K562 (cell line): ENCODE measurements at regions not wholly inside any gene's neighbourhood (a gene's known extent, or its start where the extent isn't known, plus 50 kb on each side); places are given as distances from the start of the nearest gene placed in this dataset.

ENCODE experiments used
- ATAC-seq: fragments of 200-7000 bp; cut with Tn5 transposase; 3 replicates; pipeline ENCODE4 v1.9.1; 2020; ENCODE audit warnings: moderate library complexity
- BruUV-seq: library from RNA; stranded (reverse); fragments of 400-500 nt; replicated peaks from 2 replicates; lab custom pipeline; 2021; lab: Mats Ljungman, UMichigan
- CTCF ChIA-PET: fragments of 300-600 bp; formaldehyde crosslinking; extraction: SDS; loops from one replicate; lab custom pipeline; 2021; ENCODE audit warnings: low intra/inter-chr PET ratio; lab: Yijun Ruan, JAX
- POLR2A ChIA-PET: fragments of 300-600, 350-650 bp; sonication (Branson Sonifier 250); formaldehyde crosslinking; extraction: SDS; loops from one replicate; lab custom pipeline; 2021; ENCODE audit warnings: antibody characterized with exemption, inconsistent platforms; lab: Yijun Ruan, JAX
- DNase-seq, 4 experiments: peaks; one replicate each; pipeline versions ENCODE4 v3.0.0 to v3.0.0-alpha.2; 2011 to 2018; ENCODE audit warnings: low spot score in 3 of 4, mixed read lengths in 3 of 4; ENCODE audit errors: extremely low read depth in 1 of 4
- FAIRE-seq: peaks from 2 replicates; lab custom pipeline; 2011; peaks lifted over from hg19 to GRCh38; lab: Jason Lieb, UNC
- H2AFZ ChIP-seq: 2 replicates; pipeline ENCODE4 v1.6.0; 2011; ENCODE audit warnings: low read depth, low read length, control low read depth, inconsistent platforms
- H3K27ac ChIP-seq: fragments of 200-600 bp; 3 replicates; pipeline ENCODE4 v1.8.0; 2011; ENCODE audit warnings: low read depth, mild to moderate bottlenecking, control low read depth, inconsistent platforms, low read length, moderate library complexity, mixed read lengths; ENCODE audit errors: extremely low read depth
- H3K27me3 ChIP-seq, 2 experiments: fragments of 300-600 bp in 1 of 2; 2 replicates in 1 of 2; 3 replicates in 1 of 2; pipeline versions ENCODE4 v1.6.0 to v1.8.0; 2011; ENCODE audit warnings: inconsistent platforms in 2 of 2, low read length in 2 of 2, mild to moderate bottlenecking in 1 of 2, mixed read lengths in 1 of 2, moderate library complexity in 1 of 2; ENCODE audit not compliant: control insufficient read depth in 2 of 2, insufficient read depth in 2 of 2
- H3K36me3 ChIP-seq: fragments of 300-600 bp; 3 replicates; pipeline ENCODE4 v1.8.0; 2011; ENCODE audit warnings: mild to moderate bottlenecking, low read length, inconsistent platforms; ENCODE audit not compliant: control insufficient read depth, insufficient read depth
- H3K4me1 ChIP-seq, 2 experiments: fragments of 200-600 bp in 1 of 2; replicated peaks in 1 of 2; 2 replicates in 1 of 2; 3 replicates in 1 of 2; pipeline versions ENCODE4 v1.5.1 to v1.8.0; 2011; ENCODE audit warnings: inconsistent platforms in 2 of 2, low read length in 2 of 2, mild to moderate bottlenecking in 1 of 2, mixed read lengths in 1 of 2, moderate library complexity in 1 of 2; ENCODE audit not compliant: control insufficient read depth in 2 of 2, insufficient read depth in 2 of 2
- H3K4me2 ChIP-seq: 2 replicates; pipeline ENCODE4 v1.6.1; 2011; ENCODE audit warnings: low read length, control low read depth, inconsistent platforms, mixed read lengths; ENCODE audit not compliant: insufficient read depth
- H3K4me3 ChIP-seq: fragments of 200-600 bp; sonication (generic), shearing (Covaris generic); 2 replicates; pipeline ENCODE4 v1.5.1; 2016; ENCODE audit warnings: control low read depth, inconsistent platforms
- H3K79me2 ChIP-seq: fragments of 200-600 bp; 3 replicates; pipeline ENCODE4 v1.8.0; 2011; ENCODE audit warnings: low read length, inconsistent platforms; ENCODE audit not compliant: control insufficient read depth, insufficient read depth
- H3K9ac ChIP-seq, 2 experiments: 2 replicates each; pipeline versions ENCODE4 v1.6.0 to v1.6.1; 2011; ENCODE audit warnings: low read depth in 2 of 2, low read length in 2 of 2, control low read depth in 1 of 2, inconsistent platforms in 1 of 2, mild to moderate bottlenecking in 1 of 2, mixed read lengths in 1 of 2; ENCODE audit not compliant: insufficient read depth in 1 of 2
- H3K9me1 ChIP-seq: one replicate; pipeline ENCODE4 v1.6.0; 2011; ENCODE audit warnings: inconsistent platforms, mild to moderate bottlenecking, low read length, moderate library complexity; ENCODE audit not compliant: control insufficient read depth, insufficient read depth
- H3K9me3 ChIP-seq: replicated peaks from 2 replicates; pipeline ENCODE4 v1.5.1; 2011; ENCODE audit warnings: low read depth, low read length, inconsistent platforms; ENCODE audit not compliant: control insufficient read depth, insufficient read depth
- H4K20me1 ChIP-seq: replicated peaks from 2 replicates; pipeline ENCODE4 v1.6.1; 2011; ENCODE audit warnings: low read length, inconsistent platforms, mixed read lengths; ENCODE audit not compliant: control insufficient read depth, insufficient read depth
- KAT7 ChIP-seq: sonication (generic); formaldehyde crosslinking; IDR thresholded peaks from 2 replicates; pipeline ENCODE4 v1.8.0; 2022; ENCODE audit warnings: missing genetic modification reagents, mild to moderate bottlenecking, borderline replicate concordance
- LCOR ChIP-seq: sonication (generic); formaldehyde crosslinking; IDR thresholded peaks from 2 replicates; pipeline ENCODE4 v1.8.0; 2022; ENCODE audit warnings: mild to moderate bottlenecking, missing genetic modification reagents
- MCM7 ChIP-seq, 2 experiments: fragments of 450-650 bp; IDR thresholded peaks; 2 replicates each; pipeline ENCODE4 v1.6.1; 2016 to 2018
- PATZ1 ChIP-seq: fragments of 250-450 bp; sonication (Bioruptor Pico); IDR thresholded peaks from 2 replicates; pipeline ENCODE4 v1.5.0; 2020; ENCODE audit warnings: mild to moderate bottlenecking, borderline replicate concordance
- RBM14 ChIP-seq: fragments of 200-400 bp; formaldehyde crosslinking; IDR thresholded peaks from 2 replicates; pipeline ENCODE4 v1.6.1; 2018; ENCODE audit warnings: low read depth, mild to moderate bottlenecking, low read length, moderate library complexity, borderline replicate concordance; ENCODE audit not compliant: insufficient read depth
- SLC30A9 ChIP-seq: fragments of 250-450 bp; sonication (Bioruptor Pico); IDR thresholded peaks from 2 replicates; pipeline ENCODE4 v1.8.0; 2022; ENCODE audit warnings: mild to moderate bottlenecking, moderate library complexity
- STAG1 ChIP-seq: sonication (generic); formaldehyde crosslinking; IDR thresholded peaks from 2 replicates; pipeline ENCODE4 v1.5.0; 2020; ENCODE audit warnings: missing genetic modification reagents, borderline replicate concordance
- STAT5A ChIP-seq: IDR thresholded peaks from 2 replicates; pipeline ENCODE4 v1.6.1; 2012; ENCODE audit warnings: low read length, inconsistent platforms, borderline replicate concordance
- TAL1 ChIP-seq: fragments of 450-650 bp; IDR thresholded peaks from 2 replicates; pipeline ENCODE4 v1.6.1; 2016; ENCODE audit warnings: mild to moderate bottlenecking
- ZC3H4 ChIP-seq: sonication (generic); formaldehyde crosslinking; IDR thresholded peaks from 2 replicates; pipeline ENCODE4 v1.9.0; 2021; ENCODE audit warnings: missing genetic modification reagents, borderline replicate concordance
- ZNF79 ChIP-seq: fragments of 250-450 bp; sonication (Bioruptor Pico); IDR thresholded peaks from 2 replicates; pipeline ENCODE4 v1.4.0; 2020; ENCODE audit warnings: low read depth, mild to moderate bottlenecking, moderate library complexity
- WGBS: fragments of 100-300 bp; shearing (Covaris generic); methylation state at CpG from one replicate; pipeline ENCODE4 v1.1.6; 2016; ENCODE audit warnings: low coverage, mixed read lengths; ENCODE audit not compliant: insufficient coverage; ENCODE audit errors: missing lambda C conversion rate; 5-methylcytosine and 5-hydroxymethylcytosine counted together
- in situ Hi-C: fragments of 300-500 bp; cut with MboI; formaldehyde crosslinking; loops from 4 replicates; pipeline ENCODE4 v1.15.0; 2018; ENCODE audit warnings: inconsistent platforms, mixed read lengths
- intact Hi-C: fragments of 100-400 bp; cut with micrococcal nuclease; formaldehyde crosslinking; loops from 2 replicates; pipeline ENCODE4 v1.14.2; 2022
- TF ChIP-seq, protein P1 (sequence below): conservative IDR thresholded peaks from 2 replicates; pipeline ENCODE4 v1.6.1; 2011; ENCODE audit warnings: low read depth, mild to moderate bottlenecking, low read length; ENCODE audit not compliant: control insufficient read depth

DNA sequence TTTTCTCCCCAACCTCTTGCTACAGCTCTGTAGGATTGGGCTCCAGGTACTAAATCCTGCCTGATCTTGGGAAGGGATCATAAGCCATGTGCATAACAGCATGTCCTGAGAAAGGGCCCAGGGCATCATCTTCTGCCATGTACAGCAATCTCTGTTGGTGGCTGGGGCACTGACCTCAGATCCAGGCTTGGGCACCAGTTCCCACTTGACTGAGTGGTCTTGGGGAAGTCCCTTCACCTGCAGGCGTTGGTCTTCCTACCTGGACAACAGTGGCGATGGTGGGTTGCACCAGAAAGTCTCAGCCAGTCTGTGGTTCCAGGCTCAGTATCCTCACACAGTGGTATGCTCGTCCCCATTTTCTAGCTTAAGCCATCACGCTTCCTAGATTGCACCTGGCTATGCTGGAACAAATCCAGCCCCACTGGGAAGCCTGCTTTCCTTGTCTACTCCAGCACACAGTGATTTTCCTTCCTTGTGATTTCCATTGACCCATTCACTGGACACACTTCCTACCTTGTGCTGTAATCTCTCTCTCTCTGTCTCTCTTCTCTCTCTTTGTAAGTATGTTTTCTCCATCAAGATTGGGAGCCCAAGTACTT is 121.7 kb upstream of the PITX1 start:
- no peak for TF ChIP-seq RBM14
- TF ChIP-seq TAL1: no peak
- no peak for TF ChIP-seq ZC3H4 (CRISPR knock-in tag)
- TF ChIP-seq, protein P1, sequence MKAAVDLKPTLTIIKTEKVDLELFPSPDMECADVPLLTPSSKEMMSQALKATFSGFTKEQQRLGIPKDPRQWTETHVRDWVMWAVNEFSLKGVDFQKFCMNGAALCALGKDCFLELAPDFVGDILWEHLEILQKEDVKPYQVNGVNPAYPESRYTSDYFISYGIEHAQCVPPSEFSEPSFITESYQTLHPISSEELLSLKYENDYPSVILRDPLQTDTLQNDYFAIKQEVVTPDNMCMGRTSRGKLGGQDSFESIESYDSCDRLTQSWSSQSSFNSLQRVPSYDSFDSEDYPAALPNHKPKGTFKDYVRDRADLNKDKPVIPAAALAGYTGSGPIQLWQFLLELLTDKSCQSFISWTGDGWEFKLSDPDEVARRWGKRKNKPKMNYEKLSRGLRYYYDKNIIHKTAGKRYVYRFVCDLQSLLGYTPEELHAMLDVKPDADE: no peak
- TF ChIP-seq STAT5A: no peak
- no peak for TF ChIP-seq MCM7 (IDR thresholded peaks at IDR 0.05)
- no peak for TF ChIP-seq PATZ1 (CRISPR knock-in tag)
- TF ChIP-seq SLC30A9 (CRISPR knock-in tag): no peak
- no peak for TF ChIP-seq LCOR (CRISPR knock-in tag)
- TF ChIP-seq KAT7: no peak
- no peak for TF ChIP-seq ZNF79 (CRISPR knock-in tag)
- TF ChIP-seq STAG1 (CRISPR knock-in tag): no peak
- H3K9ac ChIP-seq: no peak overlapping the region
- no peaks in the 10 kb centered on the region for H3K9me1 ChIP-seq
- H3K79me2 ChIP-seq: no peaks in the 10 kb centered on the region
- WGBS: 72% methylated on average over 4 of the region's 4 CpGs
- FAIRE-seq: no peak
- peaks cover 21 to 37% of the 10 kb centered on the region in 2 experiments; a peak in 4 of 5 replicates for H3K4me1 ChIP-seq
- intact Hi-C loops: loop anchor here (2.0 kb wide), 1 partner anchor 21 kb away; no protein-coding TSS in a partner anchor
- peaks cover 6% of the 10 kb centered on the region for H3K9me3 ChIP-seq
- DNase-seq: no peak
- no peaks in the 10 kb centered on the region for H3K27me3 ChIP-seq
- H3K36me3 ChIP-seq: no peaks in the 10 kb centered on the region
- no peak overlapping the region for H3K4me2 ChIP-seq
- no peak for ATAC-seq
- H3K27ac ChIP-seq: no peak overlapping the region
- H4K20me1 ChIP-seq: no peaks in the 10 kb centered on the region
- ChIA-PET CTCF (no interaction called here), POLR2A (interaction anchor here (0.6 to 3.3 kb wide), 5 partner anchors 12 to 22 kb away, joined by 3 to 18 read pairs (median 4); no protein-coding TSS in a partner anchor)
- no peak overlapping the region for H2AFZ ChIP-seq
- in situ Hi-C loops: no loop called here
- no peak overlapping the region for H3K4me3 ChIP-seq
- no TSS peak for BruUV-seq
